Prostate gland (tissue), 2 donors: ENCODE measurements at regions not wholly inside any gene's neighbourhood (a gene's known extent, or its start where the extent isn't known, plus 50 kb on each side); places are given as distances from the start of the nearest gene placed in this dataset.

Source experiments
- DNase-seq: peaks from one replicate; pipeline ENCODE4 v3.0.0-alpha.2; 2019; ENCODE audit warnings: low spot score
- H3K27ac ChIP-seq, 2 donors: fragments of 200-600 bp; sonication (generic); 2 replicates each; pipeline ENCODE4 v1.5.1; 2017 to 2019
- H3K27me3 ChIP-seq: fragments of 200-600 bp; sonication (generic); replicated peaks from 2 replicates; pipeline ENCODE4 v1.5.1; 2019; ENCODE audit not compliant: insufficient read depth
- H3K36me3 ChIP-seq, 2 donors: fragments of 200-600 bp; sonication (generic); 1 replicate in 1 of 2; 2 replicates in 1 of 2; pipeline versions ENCODE4 v1.5.1 to v1.8.1; 2017 to 2019
- H3K4me1 ChIP-seq: fragments of 200-600 bp; sonication (generic); replicated peaks from 2 replicates; pipeline ENCODE4 v1.5.1; 2019
- H3K4me3 ChIP-seq, 2 donors: fragments of 200-600 bp; sonication (generic); 2 replicates each; pipeline ENCODE4 v1.5.1; 2017 to 2019
- H3K9me3 ChIP-seq: fragments of 200-600 bp; sonication (generic); 2 replicates; pipeline ENCODE4 v1.5.1; 2017
- POLR2A ChIP-seq: fragments of 450-650 bp; IDR thresholded peaks from one replicate; pipeline ENCODE4 v1.6.1; 2016; ENCODE audit warnings: antibody characterized with exemption, mild to moderate bottlenecking
- POLR2AphosphoS5 ChIP-seq: sonication (generic); formaldehyde crosslinking; IDR thresholded peaks from one replicate; pipeline ENCODE4 v1.6.1; 2017; ENCODE audit warnings: antibody characterized with exemption
- WGBS: methylation state at CpG from one replicate; pipeline ENCODE4 v1.1.5; 2018; 5-methylcytosine and 5-hydroxymethylcytosine counted together
- intact Hi-C: fragments of 100-400 bp; cut with DNase I; formaldehyde crosslinking; loops from one replicate; pipeline ENCODE4 v1.14.2; 2022
- TF ChIP-seq, protein P1 (sequence below), 4 experiments: fragments of 200-600 bp in 2 of 4; fragments of 450-650 bp in 2 of 4; sonication (generic) in 2 of 4; IDR thresholded peaks; 1 replicate in 3 of 4; 2 replicates in 1 of 4; pipeline ENCODE4 v1.5.1; 2016 to 2019; ENCODE audit warnings: antibody characterized with exemption in 4 of 4, mild to moderate bottlenecking in 2 of 4, moderate library complexity in 2 of 4

GRCh38 chr4:10808591-10808990, 124.0 kb upstream of the CLNK start:
- intact Hi-C loops, result no loop called here
- DNase-seq, result no peak
- no peaks in the 10 kb centered on the region for H3K27me3 ChIP-seq
- no peaks in the 10 kb centered on the region for H3K4me1 ChIP-seq
- TF ChIP-seq, protein P1, sequence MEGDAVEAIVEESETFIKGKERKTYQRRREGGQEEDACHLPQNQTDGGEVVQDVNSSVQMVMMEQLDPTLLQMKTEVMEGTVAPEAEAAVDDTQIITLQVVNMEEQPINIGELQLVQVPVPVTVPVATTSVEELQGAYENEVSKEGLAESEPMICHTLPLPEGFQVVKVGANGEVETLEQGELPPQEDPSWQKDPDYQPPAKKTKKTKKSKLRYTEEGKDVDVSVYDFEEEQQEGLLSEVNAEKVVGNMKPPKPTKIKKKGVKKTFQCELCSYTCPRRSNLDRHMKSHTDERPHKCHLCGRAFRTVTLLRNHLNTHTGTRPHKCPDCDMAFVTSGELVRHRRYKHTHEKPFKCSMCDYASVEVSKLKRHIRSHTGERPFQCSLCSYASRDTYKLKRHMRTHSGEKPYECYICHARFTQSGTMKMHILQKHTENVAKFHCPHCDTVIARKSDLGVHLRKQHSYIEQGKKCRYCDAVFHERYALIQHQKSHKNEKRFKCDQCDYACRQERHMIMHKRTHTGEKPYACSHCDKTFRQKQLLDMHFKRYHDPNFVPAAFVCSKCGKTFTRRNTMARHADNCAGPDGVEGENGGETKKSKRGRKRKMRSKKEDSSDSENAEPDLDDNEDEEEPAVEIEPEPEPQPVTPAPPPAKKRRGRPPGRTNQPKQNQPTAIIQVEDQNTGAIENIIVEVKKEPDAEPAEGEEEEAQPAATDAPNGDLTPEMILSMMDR (IDR thresholded peaks at IDR 0.05), result no peak
- TF ChIP-seq POLR2A, result no peak
- H3K9me3 ChIP-seq, result no peaks in the 10 kb centered on the region
- no peak overlapping the region for H3K4me3 ChIP-seq
- H3K36me3 ChIP-seq, result no peaks in the 10 kb centered on the region
- H3K27ac ChIP-seq, result no peak overlapping the region

DNA sequence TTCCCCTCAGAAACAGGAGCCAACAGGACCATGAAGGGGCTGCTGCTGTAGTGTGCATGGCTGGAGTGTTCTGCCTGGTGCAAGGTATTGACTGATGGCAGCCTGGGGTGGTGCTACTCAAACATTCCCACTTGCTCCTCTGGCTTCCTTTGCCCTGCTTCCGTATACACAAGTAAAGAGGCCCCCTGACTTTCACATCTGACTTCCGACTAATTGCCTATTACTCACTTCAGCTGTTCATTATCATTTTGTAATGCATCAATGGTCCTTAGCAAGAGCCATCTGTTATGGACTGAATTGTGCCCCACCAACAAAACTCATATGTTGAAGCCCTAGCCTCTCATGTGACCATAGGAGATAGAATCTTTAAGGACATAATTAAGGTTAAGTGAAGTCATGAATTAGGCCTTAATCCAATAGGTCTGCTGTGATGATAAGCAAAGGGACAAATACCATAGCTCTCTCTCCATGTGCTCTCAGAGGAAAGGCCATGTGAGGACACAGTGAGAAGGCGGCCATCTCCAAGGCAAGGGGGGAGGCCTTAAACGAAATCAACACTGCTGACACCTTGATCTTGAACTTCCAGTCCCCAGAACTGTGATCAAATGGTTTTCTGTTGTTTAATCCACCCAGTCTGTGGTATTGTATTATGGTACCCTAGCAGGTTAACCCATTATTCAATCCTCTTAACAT, 122.5 kb upstream of the CLNK start:
- WGBS, result 97% methylated on average over 4 of the region's 4 CpGs
- DNase-seq, result no peak
- intact Hi-C loops, result no loop called here
- Histone ChIP-seq H3K4me1 (no peaks in the 10 kb centered on the region), H3K27ac (no peak overlapping the region), H3K27me3 (no peaks in the 10 kb centered on the region), H3K4me3 (no peak overlapping the region), H3K36me3 (no peaks in the 10 kb centered on the region), H3K9me3 (no peaks in the 10 kb centered on the region)
- TF ChIP-seq POLR2AphosphoS5 (no peak), POLR2A (no peak)
- TF ChIP-seq, protein P1 (IDR thresholded peaks at IDR 0.05), result no peak

GRCh38 chr4:10803713-10804343, 119.3 kb upstream of the CLNK start:
- Histone ChIP-seq H3K4me3 (no peak overlapping the region), H3K27ac (no peak overlapping the region), H3K9me3 (no peaks in the 10 kb centered on the region), H3K27me3 (no peaks in the 10 kb centered on the region), H3K36me3 (no peaks in the 10 kb centered on the region), H3K4me1 (no peaks in the 10 kb centered on the region)
- intact Hi-C loops, result no loop called here
- TF ChIP-seq POLR2A (no peak), POLR2AphosphoS5 (no peak)
- TF ChIP-seq, protein P1 (IDR thresholded peaks at IDR 0.05), result no peak
- 36% methylated on average over 4 of the region's 4 CpGs for WGBS
- no peak for DNase-seq

GRCh38 chr4:10787365-10787764, 102.8 kb upstream of the CLNK start:
- DNase-seq, result no peak
- H3K4me1 ChIP-seq, result no peaks in the 10 kb centered on the region
- no peaks in the 10 kb centered on the region for H3K27me3 ChIP-seq
- no peak for TF ChIP-seq POLR2A
- no peak for TF ChIP-seq POLR2AphosphoS5
- TF ChIP-seq, protein P1 (IDR thresholded peaks at IDR 0.05), result no peak
- H3K4me3 ChIP-seq, result no peak overlapping the region
- no peak overlapping the region for H3K27ac ChIP-seq
- intact Hi-C loops, result no loop called here
- H3K36me3 ChIP-seq, result no peaks in the 10 kb centered on the region
- no peaks in the 10 kb centered on the region for H3K9me3 ChIP-seq

- Histone ChIP-seq H3K27ac (no peak overlapping the region), H3K4me3 (no peak overlapping the region), H3K27me3 (no peaks in the 10 kb centered on the region), H3K4me1 (no peaks in the 10 kb centered on the region), H3K9me3 (no peaks in the 10 kb centered on the region), H3K36me3 (no peaks in the 10 kb centered on the region)
- intact Hi-C loops, result no loop called here
- 98% methylated on average over 2 of the region's 2 CpGs for WGBS
- no peak for DNase-seq
- no peak for TF ChIP-seq POLR2AphosphoS5
- TF ChIP-seq POLR2A, result no peak
- TF ChIP-seq, protein P1 (IDR thresholded peaks at IDR 0.05), result no peak
Observed at GRCh38 chr4:10784621-10785020, 100.1 kb upstream of the CLNK start.
